Stimulated activated CD4-positive, alpha-beta T cell treated with anti-CD3 and anti-CD28 coated beads, Interleukin-4, amount 100 ng/mL, for 1 hour (primary cell): ENCODE measurements at regions not wholly inside any gene's neighbourhood (a gene's known extent, or its start where the extent isn't known, plus 50 kb on each side); places are given as distances from the start of the nearest gene placed in this dataset.

Experiments
- DNase-seq: peaks from one replicate; pipeline ENCODE4 v3.0.0-alpha.2; 2020

DNA sequence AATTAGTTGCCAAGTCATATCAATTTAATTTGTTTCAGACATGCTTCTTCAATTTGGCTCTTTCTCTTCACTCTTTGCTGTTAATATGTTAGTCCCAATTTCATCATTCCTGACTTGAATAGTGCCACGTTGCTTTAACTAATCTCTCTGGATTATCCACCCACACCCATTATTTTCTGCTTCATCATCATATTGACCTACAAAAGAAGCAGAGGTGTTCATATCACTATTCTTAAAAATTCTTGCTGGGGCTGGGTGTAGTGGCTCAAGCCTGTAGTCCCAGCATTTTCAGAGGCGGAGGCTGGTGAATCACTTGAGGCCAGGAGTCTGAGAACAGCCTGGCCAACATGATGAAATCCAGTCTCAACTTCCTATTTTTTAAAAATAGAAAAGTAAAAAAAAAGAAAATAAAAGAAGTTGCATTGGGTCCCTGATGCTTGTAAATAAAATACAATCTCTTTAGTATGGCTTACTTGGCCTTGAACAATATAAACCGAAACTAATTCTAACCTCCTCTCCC lies 65.7 kb upstream of the KCNIP4 start:
- no peak for DNase-seq

- DNase-seq: no peak
Observed at GRCh38 chr4:22003878-22004277, 55.3 kb upstream of the KCNIP4 start.
